Transverse colon (tissue), 4 donors: ENCODE measurements at regions not wholly inside any gene's neighbourhood (a gene's known extent, or its start where the extent isn't known, plus 50 kb on each side); places are given as distances from the start of the nearest gene placed in this dataset.

ENCODE experiments used
- POLR2AphosphoS5 ChIP-seq, 3 donors: sonication (generic); formaldehyde crosslinking; IDR thresholded peaks; one replicate each; pipeline ENCODE4 v1.6.1; 2016; ENCODE audit warnings: antibody characterized with exemption in 3 of 3
- TF ChIP-seq, protein P1 (sequence below), 5 experiments: fragments of 200-600 bp in 3 of 5; fragments of 450-650 bp in 2 of 5; sonication (generic) in 3 of 5; IDR thresholded peaks; 1 replicate in 2 of 5; 2 replicates in 3 of 5; pipeline ENCODE4 v1.5.1; 2016 to 2017; ENCODE audit warnings: antibody characterized with exemption in 5 of 5, inconsistent platforms in 3 of 5, mild to moderate bottlenecking in 2 of 5, moderate library complexity in 1 of 5

DNA sequence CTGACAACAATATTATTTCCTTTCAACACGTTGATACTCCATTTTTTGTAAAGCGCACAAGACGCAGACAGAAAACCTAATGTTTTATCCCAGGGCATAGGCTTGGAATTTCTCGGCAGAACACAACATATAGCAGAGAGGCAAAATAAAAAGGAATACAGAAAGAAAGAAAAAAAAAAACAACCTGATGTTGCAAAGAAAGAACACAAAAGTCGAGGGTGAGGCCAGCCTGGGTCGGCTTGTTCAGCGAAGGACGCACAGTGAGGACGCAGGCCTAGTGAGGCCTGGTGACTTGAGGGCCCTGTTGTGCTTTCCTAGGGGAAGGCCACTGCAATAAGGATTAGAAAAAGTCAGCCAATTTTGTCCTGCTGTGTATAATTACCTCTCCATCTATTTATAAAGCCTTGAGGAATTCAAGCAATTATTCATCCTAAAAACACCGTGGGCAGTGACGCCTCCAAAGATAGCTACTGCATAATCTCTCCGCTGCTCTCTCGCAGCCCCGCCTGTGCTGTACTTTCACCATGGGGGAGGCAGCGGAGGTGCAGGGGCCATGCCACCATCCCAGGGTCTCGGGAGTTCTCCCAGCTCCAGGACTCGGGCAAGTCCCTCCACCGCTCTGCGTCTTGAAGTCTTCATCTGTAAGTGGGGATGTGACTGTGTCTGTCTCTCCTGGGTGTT is 61.9 kb upstream of the SH3RF3 start:
- TF ChIP-seq, protein P1, sequence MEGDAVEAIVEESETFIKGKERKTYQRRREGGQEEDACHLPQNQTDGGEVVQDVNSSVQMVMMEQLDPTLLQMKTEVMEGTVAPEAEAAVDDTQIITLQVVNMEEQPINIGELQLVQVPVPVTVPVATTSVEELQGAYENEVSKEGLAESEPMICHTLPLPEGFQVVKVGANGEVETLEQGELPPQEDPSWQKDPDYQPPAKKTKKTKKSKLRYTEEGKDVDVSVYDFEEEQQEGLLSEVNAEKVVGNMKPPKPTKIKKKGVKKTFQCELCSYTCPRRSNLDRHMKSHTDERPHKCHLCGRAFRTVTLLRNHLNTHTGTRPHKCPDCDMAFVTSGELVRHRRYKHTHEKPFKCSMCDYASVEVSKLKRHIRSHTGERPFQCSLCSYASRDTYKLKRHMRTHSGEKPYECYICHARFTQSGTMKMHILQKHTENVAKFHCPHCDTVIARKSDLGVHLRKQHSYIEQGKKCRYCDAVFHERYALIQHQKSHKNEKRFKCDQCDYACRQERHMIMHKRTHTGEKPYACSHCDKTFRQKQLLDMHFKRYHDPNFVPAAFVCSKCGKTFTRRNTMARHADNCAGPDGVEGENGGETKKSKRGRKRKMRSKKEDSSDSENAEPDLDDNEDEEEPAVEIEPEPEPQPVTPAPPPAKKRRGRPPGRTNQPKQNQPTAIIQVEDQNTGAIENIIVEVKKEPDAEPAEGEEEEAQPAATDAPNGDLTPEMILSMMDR (IDR thresholded peaks at IDR 0.05) = no peak
- no peak for TF ChIP-seq POLR2AphosphoS5 (IDR thresholded peaks at IDR 0.05)
